Panc1 (cell line): ENCODE measurements at regions not wholly inside any gene's neighbourhood (a gene's known extent, or its start where the extent isn't known, plus 50 kb on each side); places are given as distances from the start of the nearest gene placed in this dataset.

Experiments
- ATAC-seq: fragments of 200-7000 bp; cut with Tn5 transposase; 2 replicates; pipeline ENCODE4 v1.9.1; 2020; ENCODE audit warnings: mild to moderate bottlenecking, moderate library complexity
- BruUV-seq: library from RNA; stranded (reverse); fragments of 400-500 nt; replicated peaks from 2 replicates; lab custom pipeline; 2021; lab: Mats Ljungman, UMichigan
- CTCF ChIA-PET: fragments of 300-600 bp; sonication (Branson Sonifier 250); formaldehyde crosslinking; loops from one replicate; lab custom pipeline; 2022; ENCODE audit warnings: antibody characterized with exemption; lab: Charles Lee
- POLR2A ChIA-PET: fragments of 300-600 bp; sonication (Branson Sonifier 250); formaldehyde crosslinking; loops from one replicate; lab custom pipeline; 2022; ENCODE audit warnings: antibody characterized with exemption; lab: Charles Lee
- DNase-seq: peaks from one replicate; pipeline ENCODE4 v3.0.0-alpha.2; 2010; ENCODE audit warnings: low read depth, low spot score
- H3K27ac ChIP-seq: 2 replicates; pipeline ENCODE4 v1.5.1; 2011; ENCODE audit warnings: mild to moderate bottlenecking, low read length, inconsistent platforms
- H3K27me3 ChIP-seq: fragments of 200-500 bp; sonication (Bioruptor generic); 2 replicates; pipeline ENCODE4 v1.6.0; 2014; ENCODE audit warnings: low read length, inconsistent platforms; ENCODE audit not compliant: control insufficient read depth, insufficient read depth
- H3K36me3 ChIP-seq: fragments of 200-500 bp; sonication (Bioruptor generic); 2 replicates; pipeline ENCODE4 v1.5.1; 2014; ENCODE audit warnings: inconsistent platforms, mild to moderate bottlenecking, low read length, moderate library complexity; ENCODE audit not compliant: control insufficient read depth, insufficient read depth
- H3K4me1 ChIP-seq: 2 replicates; pipeline ENCODE4 v1.5.1; 2011; ENCODE audit warnings: inconsistent platforms, mild to moderate bottlenecking, low read length, moderate library complexity; ENCODE audit not compliant: control insufficient read depth, insufficient read depth
- H3K4me3 ChIP-seq, 2 experiments: 2 replicates each; pipeline ENCODE4 v1.5.1; 2011 to 2012; ENCODE audit warnings: low read depth in 2 of 2, low read length in 2 of 2, mild to moderate bottlenecking in 2 of 2, inconsistent platforms in 1 of 2, moderate library complexity in 1 of 2
- H3K9me3 ChIP-seq: fragments of 200-500 bp; sonication (Bioruptor generic); 2 replicates; pipeline ENCODE4 v1.5.1; 2014; ENCODE audit warnings: low read depth, mild to moderate bottlenecking, inconsistent platforms, low read length, moderate library complexity; ENCODE audit not compliant: control insufficient read depth, insufficient read depth
- POLR2AphosphoS5 ChIP-seq: IDR thresholded peaks from 2 replicates; pipeline ENCODE4 v1.6.1; 2012; ENCODE audit warnings: mild to moderate bottlenecking, low read depth, low read length, moderate library complexity
- SIN3A ChIP-seq: IDR thresholded peaks from 2 replicates; pipeline ENCODE4 v1.6.1; 2012; ENCODE audit warnings: low read depth, mild to moderate bottlenecking, low read length, moderate library complexity, borderline replicate concordance; ENCODE audit not compliant: insufficient read depth
- TCF7L2 ChIP-seq: IDR thresholded peaks from 2 replicates; pipeline ENCODE4 v1.6.1; 2011; ENCODE audit warnings: mild to moderate bottlenecking, low read depth, low read length, inconsistent platforms
- in situ Hi-C: cut with HindIII; loops from 2 replicates; pipeline ENCODE4 v1.10.0; 2016; ENCODE audit warnings: low sequenced_read_pairs, low pct_unique_long_range_greater_than_20kb
- intact Hi-C: fragments of 100-400 bp; cut with micrococcal nuclease; formaldehyde crosslinking; loops from one replicate; pipeline ENCODE4 v1.10.0; 2022; ENCODE audit not compliant: unreplicated experiment
- TF ChIP-seq, protein P1 (sequence below): fragments of 450-650 bp; IDR thresholded peaks from 2 replicates; pipeline ENCODE4 v1.5.1; 2017; ENCODE audit warnings: mild to moderate bottlenecking
- TF ChIP-seq, protein P2 (sequence below), 2 experiments: IDR thresholded peaks; 2 replicates each; pipeline ENCODE4 v1.6.1; 2011 to 2012; ENCODE audit warnings: low read depth in 2 of 2, control low read depth in 1 of 2, low read length in 1 of 2, mild to moderate bottlenecking in 1 of 2, moderate library complexity in 1 of 2; ENCODE audit not compliant: insufficient read depth in 1 of 2

DNA sequence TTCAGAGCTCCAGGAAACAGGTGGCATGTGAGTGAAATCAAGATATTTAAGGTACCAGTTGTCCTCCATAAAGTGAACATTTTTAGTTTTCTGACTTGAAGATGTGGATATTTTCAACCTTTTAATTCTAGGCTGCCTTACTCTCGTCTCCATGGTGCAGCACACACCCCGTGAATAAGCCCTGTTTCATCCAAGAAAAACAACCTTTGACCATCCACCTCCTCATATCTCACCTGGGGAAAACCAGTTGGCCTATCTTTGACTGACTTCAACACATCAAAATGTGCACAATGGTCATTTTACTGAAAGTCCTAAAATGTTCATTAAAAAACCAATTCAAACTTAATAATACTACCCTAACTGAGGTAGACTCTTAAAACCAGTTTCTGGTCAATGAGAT is 73.8 kb upstream of the CD2AP start:
- H3K27me3 ChIP-seq = no peaks in the 10 kb centered on the region
- CTCF ChIA-PET = no interaction called here
- in situ Hi-C loops = no loop called here
- no peak overlapping the region for H3K4me3 ChIP-seq
- no peaks in the 10 kb centered on the region for H3K9me3 ChIP-seq
- no peak for DNase-seq
- TF ChIP-seq, protein P1, sequence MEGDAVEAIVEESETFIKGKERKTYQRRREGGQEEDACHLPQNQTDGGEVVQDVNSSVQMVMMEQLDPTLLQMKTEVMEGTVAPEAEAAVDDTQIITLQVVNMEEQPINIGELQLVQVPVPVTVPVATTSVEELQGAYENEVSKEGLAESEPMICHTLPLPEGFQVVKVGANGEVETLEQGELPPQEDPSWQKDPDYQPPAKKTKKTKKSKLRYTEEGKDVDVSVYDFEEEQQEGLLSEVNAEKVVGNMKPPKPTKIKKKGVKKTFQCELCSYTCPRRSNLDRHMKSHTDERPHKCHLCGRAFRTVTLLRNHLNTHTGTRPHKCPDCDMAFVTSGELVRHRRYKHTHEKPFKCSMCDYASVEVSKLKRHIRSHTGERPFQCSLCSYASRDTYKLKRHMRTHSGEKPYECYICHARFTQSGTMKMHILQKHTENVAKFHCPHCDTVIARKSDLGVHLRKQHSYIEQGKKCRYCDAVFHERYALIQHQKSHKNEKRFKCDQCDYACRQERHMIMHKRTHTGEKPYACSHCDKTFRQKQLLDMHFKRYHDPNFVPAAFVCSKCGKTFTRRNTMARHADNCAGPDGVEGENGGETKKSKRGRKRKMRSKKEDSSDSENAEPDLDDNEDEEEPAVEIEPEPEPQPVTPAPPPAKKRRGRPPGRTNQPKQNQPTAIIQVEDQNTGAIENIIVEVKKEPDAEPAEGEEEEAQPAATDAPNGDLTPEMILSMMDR = no peak
- no peak for TF ChIP-seq POLR2AphosphoS5
- TF ChIP-seq, protein P2, sequence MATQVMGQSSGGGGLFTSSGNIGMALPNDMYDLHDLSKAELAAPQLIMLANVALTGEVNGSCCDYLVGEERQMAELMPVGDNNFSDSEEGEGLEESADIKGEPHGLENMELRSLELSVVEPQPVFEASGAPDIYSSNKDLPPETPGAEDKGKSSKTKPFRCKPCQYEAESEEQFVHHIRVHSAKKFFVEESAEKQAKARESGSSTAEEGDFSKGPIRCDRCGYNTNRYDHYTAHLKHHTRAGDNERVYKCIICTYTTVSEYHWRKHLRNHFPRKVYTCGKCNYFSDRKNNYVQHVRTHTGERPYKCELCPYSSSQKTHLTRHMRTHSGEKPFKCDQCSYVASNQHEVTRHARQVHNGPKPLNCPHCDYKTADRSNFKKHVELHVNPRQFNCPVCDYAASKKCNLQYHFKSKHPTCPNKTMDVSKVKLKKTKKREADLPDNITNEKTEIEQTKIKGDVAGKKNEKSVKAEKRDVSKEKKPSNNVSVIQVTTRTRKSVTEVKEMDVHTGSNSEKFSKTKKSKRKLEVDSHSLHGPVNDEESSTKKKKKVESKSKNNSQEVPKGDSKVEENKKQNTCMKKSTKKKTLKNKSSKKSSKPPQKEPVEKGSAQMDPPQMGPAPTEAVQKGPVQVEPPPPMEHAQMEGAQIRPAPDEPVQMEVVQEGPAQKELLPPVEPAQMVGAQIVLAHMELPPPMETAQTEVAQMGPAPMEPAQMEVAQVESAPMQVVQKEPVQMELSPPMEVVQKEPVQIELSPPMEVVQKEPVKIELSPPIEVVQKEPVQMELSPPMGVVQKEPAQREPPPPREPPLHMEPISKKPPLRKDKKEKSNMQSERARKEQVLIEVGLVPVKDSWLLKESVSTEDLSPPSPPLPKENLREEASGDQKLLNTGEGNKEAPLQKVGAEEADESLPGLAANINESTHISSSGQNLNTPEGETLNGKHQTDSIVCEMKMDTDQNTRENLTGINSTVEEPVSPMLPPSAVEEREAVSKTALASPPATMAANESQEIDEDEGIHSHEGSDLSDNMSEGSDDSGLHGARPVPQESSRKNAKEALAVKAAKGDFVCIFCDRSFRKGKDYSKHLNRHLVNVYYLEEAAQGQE (IDR thresholded peaks at IDR 0.05; ENCODE audit: insufficient read depth in 1 of 2, low read depth in 2 of 2, low read length in 1 of 2) = no peak
- TF ChIP-seq SIN3A = no peak
- TF ChIP-seq TCF7L2 = no peak
- no peaks in the 10 kb centered on the region for H3K36me3 ChIP-seq
- intact Hi-C loops = no loop called here
- H3K4me1 ChIP-seq = no peaks in the 10 kb centered on the region
- no peak for ATAC-seq
- H3K27ac ChIP-seq = no peak overlapping the region
- POLR2A ChIA-PET = no interaction called here
- no TSS peak for BruUV-seq

DNA sequence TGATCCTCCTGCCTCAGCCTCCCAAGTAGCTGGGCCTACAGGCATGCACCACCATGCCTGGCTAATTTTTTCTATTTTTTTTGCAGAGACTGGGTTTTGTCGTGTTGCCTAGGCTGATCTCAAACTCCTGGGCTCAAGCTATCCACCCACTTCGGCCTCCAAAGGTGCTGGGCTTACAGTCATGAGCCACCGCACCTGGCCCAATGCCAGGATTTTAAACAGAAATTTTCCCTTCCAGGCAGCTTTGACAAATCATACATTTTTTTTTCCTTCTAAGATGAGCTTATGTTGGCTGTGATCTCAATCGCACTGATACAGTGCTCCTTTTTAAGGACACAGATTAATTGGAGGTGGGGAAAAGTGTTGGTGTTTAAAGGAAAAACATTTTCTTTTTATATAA is 73.2 kb upstream of the CD2AP start:
- H3K4me3 ChIP-seq = no peak overlapping the region
- TF ChIP-seq, protein P2 (IDR thresholded peaks at IDR 0.05; ENCODE audit: insufficient read depth in 1 of 2, low read depth in 2 of 2, low read length in 1 of 2) = no peak
- TF ChIP-seq, protein P1 = no peak
- no peak for TF ChIP-seq SIN3A
- TF ChIP-seq POLR2AphosphoS5 = no peak
- no peak for TF ChIP-seq TCF7L2
- intact Hi-C loops (no loop called here), in situ Hi-C loops (no loop called here)
- DNase-seq = no peak
- H3K4me1 ChIP-seq = no peaks in the 10 kb centered on the region
- H3K27ac ChIP-seq = no peak overlapping the region
- POLR2A ChIA-PET = no interaction called here
- no peaks in the 10 kb centered on the region for H3K27me3 ChIP-seq
- no peaks in the 10 kb centered on the region for H3K9me3 ChIP-seq
- CTCF ChIA-PET = no interaction called here
- ATAC-seq = no peak
- no peaks in the 10 kb centered on the region for H3K36me3 ChIP-seq
- BruUV-seq = no TSS peak
